ENCODE measurements at regions not wholly inside any gene's neighbourhood (a gene's known extent, or its start where the extent isn't known, plus 50 kb on each side); places are given as distances from the start of the nearest gene placed in this dataset.

DNA sequence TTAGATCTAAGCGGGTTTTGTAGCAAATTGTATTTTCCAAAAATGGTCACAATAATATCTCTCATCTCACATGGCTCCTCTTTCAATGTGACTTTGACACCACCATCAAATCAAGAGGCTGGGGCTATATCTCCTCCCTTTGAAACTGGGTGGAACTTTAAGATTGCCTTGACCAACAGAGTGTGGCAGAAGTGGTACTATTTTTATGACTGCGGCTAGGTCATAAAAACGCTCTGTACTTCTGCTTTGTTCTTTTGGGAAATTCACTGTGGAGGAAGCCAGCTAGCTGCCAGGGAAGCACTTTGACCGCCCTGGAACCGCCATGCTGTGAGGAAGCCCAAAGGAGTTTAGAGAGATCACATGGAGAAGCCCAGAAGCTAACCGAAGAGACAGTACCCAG is 50.7 kb upstream of the ACOT11 start:
- DNase-seq (ENCODE audit: low read depth): no peak

DNA sequence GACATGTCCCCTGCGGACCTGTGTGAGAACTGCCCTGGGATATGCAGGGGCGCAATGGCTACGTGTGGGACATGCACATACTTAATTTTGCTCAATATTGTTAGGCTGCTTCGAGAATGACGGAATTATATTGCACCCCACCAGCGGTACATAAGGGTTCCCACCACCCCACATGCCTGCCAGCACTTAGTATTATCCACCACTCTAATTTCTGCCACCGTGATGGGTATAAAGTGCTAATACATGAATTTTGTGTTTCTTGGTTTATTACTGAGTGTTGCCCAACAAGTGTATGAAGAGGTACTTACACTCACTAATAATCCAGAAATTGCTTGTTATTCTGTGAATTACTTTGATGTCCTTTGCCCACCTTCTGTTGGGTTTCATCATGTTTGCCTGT is 52.1 kb upstream of the ACOT11 start:
- DNase-seq (ENCODE audit: low read depth): no peak

DNA sequence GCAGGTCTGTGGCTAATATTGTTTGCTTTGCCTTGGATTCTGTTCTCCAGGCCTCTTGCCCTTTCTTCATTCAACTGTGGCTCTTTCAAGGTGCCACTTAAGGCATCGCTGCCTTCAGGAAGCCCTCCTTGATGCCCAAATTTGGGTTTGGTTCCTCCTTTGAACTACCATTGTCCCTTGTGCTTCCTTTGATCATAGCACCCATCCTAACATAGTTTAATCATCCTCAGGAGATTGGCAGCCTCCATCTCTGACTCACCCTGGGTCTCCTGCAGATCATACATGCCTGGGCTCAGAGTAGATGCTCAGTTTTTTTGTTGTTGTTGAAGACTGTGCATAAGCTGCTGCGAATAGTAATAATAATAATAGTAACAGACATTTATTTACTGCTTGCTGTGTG is 54.4 kb upstream of the ACOT11 start:
- DNase-seq (ENCODE audit: low read depth): peak; percentile 48

DNA sequence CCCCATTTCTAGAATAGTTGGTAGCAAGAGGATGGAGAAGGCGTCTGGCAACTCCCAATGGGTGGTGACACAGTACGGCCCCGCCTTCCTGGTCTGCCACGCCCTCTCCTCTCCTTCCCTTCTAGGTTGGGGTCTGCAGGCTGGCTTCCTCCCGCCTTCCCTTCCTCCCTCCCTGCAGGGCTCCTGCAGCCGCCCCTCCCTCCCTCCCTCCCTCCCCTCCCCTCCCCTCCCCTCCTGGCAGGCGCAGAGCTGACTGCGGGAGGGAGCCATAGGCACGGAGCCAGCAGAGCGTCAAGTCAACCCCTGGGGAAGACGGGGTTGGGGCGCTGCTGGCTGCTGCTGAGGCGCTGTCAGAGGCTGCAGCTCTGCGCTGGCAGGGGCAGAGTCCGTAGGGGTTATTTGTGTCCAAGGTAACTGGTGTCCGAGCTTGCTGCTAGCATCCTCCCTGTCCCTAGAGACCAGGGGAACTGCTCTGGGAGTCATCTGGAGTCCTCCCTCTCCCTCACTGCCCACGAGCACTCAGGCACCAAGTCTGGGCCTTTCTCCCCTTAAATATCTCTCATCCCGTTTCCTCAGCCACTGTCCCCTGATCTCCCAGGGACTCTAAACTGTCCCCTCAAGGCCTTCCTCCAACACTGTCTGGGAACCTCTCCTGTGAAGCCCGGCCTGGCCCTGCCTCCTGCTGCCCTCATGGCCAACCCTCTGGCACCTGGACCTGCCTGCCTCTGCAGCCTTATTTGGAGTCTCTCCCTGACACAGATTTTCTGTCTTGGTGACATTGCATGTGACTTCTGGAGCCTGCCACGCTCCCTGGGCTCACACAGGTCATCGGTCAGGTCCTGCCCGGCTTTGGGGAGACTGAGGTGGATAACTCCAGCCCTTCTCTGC is 57.4 kb upstream of the ACOT11 start:
- no peak for DNase-seq (ENCODE audit: low read depth)

DNA sequence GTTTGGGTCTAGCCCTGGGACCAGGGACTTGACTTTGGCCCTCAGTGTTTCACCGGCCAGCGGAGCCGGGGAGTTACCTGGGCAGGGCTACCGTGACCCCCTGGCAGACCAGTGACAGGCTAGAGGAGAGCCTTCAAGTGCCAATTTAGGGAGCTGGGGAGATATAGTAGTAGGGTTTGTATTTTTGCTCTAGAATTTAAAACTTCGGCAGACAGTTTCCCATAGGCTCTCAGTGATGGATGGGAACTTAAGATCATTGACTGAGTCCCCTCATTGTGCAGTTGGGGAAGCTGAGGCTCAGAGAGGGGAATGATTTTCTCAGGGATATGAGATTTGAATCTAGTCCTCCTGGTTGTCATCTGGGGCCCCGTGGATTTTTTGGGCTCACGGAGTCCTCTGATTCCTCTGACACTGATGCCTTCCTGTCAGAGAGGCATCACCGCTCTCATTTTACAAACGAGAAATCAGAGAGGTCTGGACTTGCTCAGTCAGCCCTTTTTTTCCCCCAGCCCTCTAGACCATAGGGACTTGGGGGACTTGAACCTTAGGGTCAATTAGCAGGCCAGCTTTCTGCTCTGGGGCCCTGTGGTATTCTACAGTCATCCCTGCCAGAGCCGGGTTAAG is 58.3 kb upstream of the ACOT11 start:
- DNase-seq (ENCODE audit: low read depth): no peak

DNA sequence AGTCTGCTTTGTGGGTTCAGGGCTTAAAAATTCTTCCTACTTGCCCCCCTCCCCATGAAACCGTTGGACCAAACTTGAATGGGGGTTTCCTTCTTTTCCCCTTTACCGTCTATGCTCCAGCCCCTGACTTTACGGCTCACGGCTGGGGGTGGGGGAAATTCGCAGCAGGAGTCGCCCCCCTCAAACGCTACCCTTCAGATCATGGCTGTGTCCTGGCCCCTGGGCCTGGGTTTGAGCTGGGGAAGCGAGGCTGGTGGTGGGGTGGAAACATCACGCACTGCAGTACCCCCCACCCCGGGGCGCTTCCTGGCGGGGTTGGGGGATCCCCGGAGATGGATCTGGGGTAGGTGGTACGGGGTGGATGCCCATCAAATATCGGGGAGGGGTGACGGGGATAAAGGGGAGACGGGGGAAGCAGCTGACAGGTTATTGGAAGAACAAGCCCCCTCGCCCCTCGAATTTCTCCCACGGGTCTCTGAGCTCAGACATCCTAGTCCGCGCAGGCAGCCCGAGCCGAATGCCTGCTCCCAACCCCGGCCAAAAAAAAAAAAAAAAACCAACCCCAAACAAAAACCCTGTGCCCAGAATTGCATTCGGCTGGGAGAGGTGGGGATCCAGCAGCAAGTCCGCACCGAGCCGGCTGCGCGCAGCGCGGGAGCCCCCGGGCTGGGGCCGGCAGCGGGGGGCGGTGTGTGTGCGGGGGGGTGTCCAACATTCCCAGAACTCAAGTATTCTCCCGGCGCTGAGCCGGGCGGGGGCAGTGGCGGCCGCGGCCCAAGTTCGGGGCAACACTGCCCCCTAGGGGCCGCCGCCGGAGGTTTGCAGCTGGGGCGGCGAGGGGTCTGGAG is 59.0 kb upstream of the ACOT11 start:
- DNase-seq (ENCODE audit: low read depth): peak; percentile 56

DNA sequence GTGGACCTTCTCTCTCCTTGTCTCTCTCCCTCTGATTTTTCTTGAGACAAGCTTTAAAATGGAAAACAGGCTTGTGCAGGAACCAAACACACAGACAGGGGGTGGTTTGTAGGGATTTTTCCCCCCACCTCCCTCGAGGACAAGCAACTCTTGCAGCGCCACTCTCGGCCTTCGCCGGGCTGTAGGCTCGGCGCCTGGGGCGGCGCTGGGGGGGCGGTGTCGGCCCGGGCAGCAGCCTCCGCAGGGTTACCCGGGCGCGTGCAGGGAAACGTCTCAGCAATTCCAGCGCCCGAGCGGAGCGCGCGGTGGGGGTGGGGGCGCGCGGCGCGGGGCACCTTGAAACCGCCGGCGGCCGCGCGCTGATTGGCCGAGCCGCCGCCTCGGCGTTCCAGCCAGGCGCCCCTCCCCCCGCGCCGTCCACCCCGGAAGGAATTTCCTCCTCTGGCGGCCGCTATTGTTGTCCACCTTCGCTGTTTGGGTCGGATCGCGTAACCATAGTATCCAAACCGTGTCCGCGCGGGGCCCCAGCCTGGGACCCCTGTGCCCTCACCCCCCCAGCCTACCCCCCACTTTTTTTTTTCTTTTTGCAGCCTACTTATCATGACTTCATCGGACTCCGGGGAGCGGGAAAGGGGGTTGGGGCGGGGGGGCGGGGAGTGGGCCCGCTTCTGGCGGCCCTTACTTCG is 59.8 kb upstream of the ACOT11 start:
- peak; percentile 88 for DNase-seq (ENCODE audit: low read depth)

DNA sequence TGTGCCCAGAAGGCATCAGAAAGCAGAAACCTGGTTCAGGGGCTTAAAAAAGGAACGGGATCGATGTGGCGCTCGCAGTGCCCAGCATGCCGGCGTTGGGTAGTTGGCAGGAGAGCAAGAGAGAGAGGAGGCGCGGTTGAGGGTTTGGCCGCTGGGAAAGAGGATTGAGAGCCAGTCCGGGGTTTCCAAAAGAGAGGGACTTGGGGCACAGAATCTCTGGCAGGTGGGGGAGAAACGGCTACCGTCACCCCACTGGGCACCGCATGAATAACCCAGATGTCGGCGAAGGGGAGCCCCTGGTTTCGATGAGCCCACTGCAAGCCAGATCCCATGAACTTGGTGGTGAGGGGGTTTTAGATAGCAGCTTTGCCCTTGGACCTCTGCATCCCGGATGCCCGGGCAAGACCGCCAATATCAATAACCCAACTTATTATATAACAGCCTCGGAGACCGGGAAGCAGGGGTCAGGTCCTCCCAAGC is 60.4 kb upstream of the ACOT11 start:
- DNase-seq (ENCODE audit: low read depth): no peak

DNA sequence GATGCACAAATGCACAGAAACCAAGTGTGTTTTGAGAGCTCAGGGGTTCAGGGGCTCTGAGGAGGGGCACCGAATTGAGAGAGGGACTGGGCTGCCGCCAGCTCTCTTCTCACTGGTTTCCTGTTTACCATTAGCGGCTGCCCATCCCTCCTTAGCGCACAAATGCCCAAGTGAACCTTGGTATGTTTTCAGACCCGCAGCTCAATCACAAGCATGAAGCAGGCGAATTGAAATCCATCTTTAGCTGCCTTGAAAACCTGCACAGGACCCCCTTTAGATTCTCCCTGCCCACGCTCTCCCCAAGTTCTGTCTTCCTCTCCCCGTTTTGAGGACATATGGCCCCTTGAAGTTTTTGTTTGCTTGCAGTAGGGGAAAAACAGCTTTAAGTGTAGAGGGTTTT is 61.1 kb upstream of the ACOT11 start:
- DNase-seq (ENCODE audit: low read depth): no peak

DNA sequence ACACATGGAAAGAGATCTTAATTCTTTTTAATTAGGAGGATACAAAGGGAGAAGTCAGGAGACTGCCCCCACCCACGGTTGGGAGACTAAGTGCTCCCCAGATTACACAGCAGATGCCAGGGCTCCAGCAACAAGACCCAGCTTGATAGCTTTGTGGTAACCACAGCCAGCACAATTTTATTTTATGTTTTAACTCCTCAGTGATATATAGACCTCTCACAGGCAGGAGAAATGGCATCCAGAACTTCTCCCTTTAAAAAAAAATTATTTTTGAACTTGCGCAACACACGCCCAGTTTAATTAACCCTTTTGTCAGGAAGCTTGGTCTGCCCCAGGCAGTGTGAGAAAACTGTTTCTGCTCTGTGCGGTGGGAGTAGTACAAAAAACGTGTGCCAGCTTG is 62.6 kb upstream of the ACOT11 start:
- DNase-seq (ENCODE audit: low read depth): no peak

DNA sequence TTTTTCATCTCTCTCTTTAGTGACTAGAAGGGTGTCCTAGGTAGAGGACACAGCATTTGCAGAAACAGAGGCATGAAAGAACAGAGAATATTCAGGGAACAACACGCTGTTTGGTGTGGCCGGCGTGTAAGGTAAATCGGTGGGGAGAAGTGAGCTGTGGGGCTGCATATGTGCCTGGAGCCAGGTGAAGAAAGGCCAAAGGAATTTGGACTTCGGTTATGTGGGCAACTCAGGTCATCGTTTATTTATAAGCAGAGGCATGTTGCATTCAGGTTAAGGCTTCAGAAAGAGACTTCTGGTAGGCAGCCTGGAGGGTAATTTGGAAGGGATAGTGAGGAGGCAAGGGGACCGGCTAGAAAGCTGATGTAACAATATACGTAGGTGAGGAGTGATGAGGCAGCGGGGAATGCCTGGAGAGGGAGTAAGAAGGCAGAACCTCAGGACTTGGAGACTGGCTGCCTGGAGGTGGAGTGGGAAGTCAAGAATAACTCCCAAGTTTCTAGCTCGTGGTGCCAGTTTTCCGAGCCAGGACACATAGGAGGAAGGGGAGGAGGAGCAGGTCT is 64.1 kb upstream of the ACOT11 start:
- no peak for DNase-seq (ENCODE audit: low read depth)

DNA sequence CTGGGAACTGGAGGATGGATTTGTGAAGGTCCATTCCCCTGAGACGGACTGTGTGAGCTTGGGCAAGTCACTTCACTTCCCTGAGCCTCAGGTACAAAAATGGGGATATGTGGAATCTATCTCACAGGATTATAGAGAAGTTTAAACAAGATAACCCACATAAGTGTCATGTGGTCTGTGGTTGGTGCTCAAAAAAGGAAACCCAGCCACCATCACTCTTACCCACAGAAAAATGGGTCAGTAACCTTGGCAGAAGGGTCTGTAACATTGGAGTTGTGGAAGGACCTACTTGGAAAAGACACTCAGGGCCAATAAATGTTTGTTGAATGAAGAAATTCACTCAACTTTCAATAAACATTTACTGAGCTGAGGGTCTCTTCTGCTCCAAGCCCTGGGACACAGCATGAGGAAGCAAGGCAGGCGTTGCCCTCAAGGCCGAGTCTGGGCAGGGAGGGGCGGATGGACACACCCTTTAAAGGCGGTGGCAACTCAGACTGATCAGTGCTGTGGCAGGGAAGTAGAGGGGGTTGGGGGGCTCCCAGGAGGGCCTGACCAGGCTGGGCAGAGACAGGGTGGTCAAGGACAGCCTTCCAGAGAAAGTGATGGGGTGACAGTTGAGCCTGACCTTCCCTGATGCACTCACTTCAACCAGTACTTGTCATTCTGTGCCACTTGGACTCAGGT is 66.7 kb upstream of the ACOT11 start:
- no peak for DNase-seq (ENCODE audit: low read depth)

DNA sequence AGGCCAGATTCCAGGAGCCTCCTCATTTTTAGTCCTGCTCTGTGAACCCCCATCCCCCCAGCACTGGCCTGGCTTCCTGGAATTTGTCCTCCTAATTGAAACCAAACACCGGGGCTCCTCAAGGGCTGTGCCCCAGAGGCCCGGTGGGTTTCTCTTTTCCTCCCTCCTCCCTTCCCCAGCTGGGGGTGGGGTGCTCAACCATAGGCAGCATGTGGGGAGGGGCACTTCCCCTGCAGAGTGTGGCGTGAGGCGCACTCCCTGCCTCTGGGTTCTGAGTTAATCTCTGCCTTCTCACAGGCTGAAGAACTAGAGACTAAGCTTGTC is 67.5 kb upstream of the ACOT11 start:
- DNase-seq (ENCODE audit: low read depth): no peak

DNA sequence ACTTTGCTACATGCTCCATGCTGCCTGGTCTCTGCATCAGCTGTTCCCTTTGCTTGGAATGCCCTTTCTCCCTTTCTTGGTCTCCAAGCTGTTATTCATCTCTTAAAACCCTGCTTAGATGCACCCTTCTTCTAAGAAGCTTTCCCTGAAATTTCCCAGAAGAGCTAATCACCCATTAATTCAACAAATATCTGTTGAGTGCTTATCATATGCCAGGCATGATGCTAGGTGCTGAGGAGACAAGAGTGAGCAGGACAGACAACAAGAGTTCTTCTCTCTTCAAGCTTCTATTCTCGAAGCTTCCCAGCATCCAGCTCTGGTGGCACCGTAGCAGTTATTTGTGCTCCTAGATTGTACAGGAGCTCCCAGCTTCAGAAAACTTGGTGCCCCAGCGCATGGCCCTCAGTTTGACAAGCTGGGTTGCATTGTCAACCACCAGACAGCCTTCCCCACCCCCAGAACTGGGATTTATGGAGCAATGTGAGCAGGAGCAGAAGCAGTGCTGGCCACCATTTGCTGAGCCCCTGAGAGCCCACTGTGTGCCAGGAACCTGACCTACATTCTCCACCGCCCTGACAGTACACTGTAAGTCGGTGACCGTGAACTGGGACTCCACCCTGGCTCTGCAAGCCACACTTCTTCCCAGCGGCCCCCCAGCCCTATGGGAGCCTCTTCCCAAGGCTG is 68.0 kb upstream of the ACOT11 start:
- DNase-seq (ENCODE audit: low read depth): no peak

DNA sequence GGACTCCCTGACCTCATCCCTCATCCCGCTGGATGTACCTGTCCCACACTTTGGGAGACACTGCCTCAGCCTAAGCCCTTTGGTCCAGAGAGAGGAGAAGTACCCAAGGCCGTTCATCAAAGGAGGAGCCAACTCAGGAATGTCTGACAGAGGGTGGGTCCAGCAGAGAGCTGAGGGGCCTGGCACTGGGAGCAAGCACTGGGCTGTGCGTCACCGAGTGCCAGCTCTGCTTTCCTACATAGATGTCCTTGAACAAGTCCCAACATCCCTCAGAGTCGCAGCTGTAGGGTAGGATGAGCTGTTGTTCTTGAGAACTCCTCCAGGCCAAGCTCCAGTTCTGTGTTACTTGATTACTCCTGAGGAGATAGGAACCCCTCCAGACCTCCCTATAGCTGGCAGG is 68.8 kb upstream of the ACOT11 start:
- DNase-seq (ENCODE audit: low read depth): no peak

DNA sequence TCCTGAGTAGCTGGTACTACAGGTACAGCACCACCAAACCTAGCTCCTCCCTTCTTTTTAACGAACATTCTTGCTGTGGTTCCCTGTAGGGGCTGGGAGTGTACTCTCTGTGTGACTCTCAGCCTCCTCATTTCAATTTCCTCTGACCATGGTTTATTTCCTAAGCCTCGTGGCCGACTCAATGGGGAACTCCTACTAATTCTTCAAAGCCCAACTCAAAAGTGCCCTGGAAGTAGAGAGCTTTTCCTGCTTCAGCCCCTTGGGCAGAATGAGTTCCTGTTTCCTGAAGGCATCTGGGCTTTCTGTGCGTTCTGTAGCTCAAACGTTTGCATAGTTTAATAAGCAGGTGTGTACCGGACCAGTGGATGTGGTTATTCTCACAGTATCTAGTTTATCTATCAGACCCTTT is 70.9 kb upstream of the ACOT11 start:
- no peak for DNase-seq (ENCODE audit: low read depth)

DNA sequence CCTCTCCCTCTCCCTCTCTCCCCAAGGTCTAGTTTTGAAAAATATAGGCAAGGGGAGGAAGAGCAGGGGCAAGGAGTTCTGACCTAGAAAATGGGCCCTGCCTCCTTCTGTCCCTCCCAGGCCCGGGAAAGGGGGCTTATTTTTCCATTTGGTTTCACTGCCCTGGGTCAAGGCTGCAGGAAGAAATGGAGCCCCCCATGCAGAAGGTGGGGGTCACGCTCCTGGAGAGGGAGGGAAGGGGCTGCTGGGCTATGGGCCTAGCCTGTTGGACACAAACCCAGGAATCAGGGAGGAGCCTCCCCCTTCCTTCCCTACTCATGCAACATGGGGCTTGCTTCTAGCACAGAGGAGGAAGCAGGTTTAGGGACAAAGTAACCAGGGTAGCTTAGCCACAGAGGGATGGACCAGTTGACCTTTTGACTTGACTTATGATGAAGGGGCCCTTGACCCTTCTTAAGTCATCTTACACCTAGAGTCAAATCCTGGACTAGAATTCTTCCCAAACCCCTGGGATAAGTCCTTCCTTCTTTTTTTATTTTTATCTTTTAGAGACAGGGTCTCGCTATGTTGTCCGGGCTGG is 70.4 kb upstream of the SSBP3 start:
- DNase-seq (ENCODE audit: low read depth): no peak

DNA sequence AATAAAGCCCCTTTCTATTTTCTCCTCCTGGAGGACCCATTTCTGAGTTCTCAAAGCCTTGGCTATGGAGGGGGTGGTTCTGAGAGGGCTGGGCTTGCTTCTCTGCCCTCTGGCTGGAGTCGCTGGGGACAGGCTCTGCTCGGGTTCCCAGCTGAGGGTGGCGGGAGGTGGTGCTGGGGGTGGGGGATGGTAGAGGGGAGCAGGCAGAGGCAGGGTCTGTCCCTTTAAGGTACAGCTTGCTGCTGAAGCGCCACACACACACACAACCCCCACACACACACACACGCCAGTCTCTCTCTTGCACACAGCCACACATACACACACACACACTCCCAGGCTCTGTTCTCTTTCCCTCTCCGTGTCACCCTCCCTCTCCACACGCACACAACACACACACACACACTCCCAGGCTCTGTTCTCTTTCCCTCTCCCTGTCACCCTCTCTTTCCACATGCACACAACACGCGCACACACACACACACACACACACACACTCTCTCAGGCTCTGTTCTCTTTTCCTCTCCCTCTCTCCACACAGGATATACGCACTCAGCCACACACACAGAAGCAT is 69.8 kb upstream of the SSBP3 start:
- no peak for DNase-seq (ENCODE audit: low read depth)

DNA sequence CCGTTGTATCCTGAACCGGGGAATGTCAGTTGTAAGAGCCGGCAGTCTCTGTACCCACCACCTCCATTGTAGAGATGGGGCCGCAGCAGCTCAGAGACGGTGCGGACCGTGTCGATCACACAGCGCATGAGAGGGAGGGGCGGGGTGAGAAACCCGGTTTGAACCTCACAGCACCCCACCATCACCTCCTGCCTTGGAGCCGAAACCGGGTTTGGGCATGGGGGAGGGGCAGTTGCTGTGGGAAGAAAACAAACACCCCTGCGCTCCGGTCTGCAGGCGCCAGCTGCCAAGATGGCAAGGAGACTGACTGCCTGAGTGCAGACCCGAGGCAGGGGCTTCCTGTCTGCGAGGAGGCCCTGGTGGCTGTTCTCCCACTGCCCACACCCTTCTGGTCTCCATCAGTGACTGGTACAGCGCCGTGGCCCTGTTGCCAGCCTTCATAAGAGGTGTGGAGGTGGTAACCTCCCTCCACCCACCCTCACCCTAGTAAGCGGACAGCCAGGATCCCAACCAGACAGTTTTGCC is 69.2 kb upstream of the SSBP3 start:
- DNase-seq (ENCODE audit: low read depth): no peak
